Stomach (tissue), 8 donors: ENCODE measurements at regions not wholly inside any gene's neighbourhood (a gene's known extent, or its start where the extent isn't known, plus 50 kb on each side); places are given as distances from the start of the nearest gene placed in this dataset.
A peak's percentile ranks its signal among the peaks of the same experiment; 100 is the strongest.

Experiments used
- DNase-seq, 2 donors: peaks; one replicate each; pipeline versions ENCODE4 v3.0.0 to v3.0.0-alpha.2; 2013 to 2019
- H3K27ac ChIP-seq, 5 donors: fragments of 200-600 bp in 4 of 5; sonication (generic) in 4 of 5; one replicate each; pipeline ENCODE4 v1.5.1; 2013 to 2019; ENCODE audit warnings: mild to moderate bottlenecking in 1 of 5, moderate library complexity in 1 of 5
- H3K27me3 ChIP-seq, 3 donors: fragments of 200-600 bp; sonication (generic); one replicate each; pipeline ENCODE4 v1.5.1; 2017 to 2019; ENCODE audit warnings: mixed run types in 1 of 3
- H3K36me3 ChIP-seq, 4 donors: fragments of 200-600 bp; sonication (generic); 1 replicate in 3 of 4; 2 replicates in 1 of 4; pipeline ENCODE4 v1.5.1; 2016 to 2019
- H3K4me1 ChIP-seq, 4 donors: fragments of 200-600 bp; sonication (generic); one replicate each; pipeline ENCODE4 v1.5.1; 2016 to 2019
- H3K4me3 ChIP-seq, 4 donors: fragments of 200-600 bp; sonication (generic) in 3 of 4; one replicate each; pipeline ENCODE4 v1.5.1; 2016 to 2019; ENCODE audit warnings: mild to moderate bottlenecking in 1 of 4
- H3K9me3 ChIP-seq, 4 donors: fragments of 200-600 bp; sonication (generic); one replicate each; pipeline ENCODE4 v1.5.1; 2016 to 2019
- EP300 ChIP-seq: sonication (generic); formaldehyde crosslinking; IDR thresholded peaks from one replicate; pipeline ENCODE4 v1.6.1; 2017; ENCODE audit warnings: antibody characterized with exemption
- POLR2A ChIP-seq, 4 donors: fragments of 450-650 bp; IDR thresholded peaks; one replicate each; pipeline ENCODE4 v1.6.1; 2016; ENCODE audit warnings: antibody characterized with exemption in 4 of 4, control low read depth in 2 of 4, mild to moderate bottlenecking in 1 of 4, moderate library complexity in 1 of 4
- POLR2AphosphoS5 ChIP-seq, 3 donors: sonication (generic); formaldehyde crosslinking; IDR thresholded peaks; one replicate each; pipeline ENCODE4 v1.6.1; 2016; ENCODE audit warnings: antibody characterized with exemption in 3 of 3
- WGBS, 5 donors: extraction: QIAGEN DNeasy Blood & Tissue Kit in 3 of 5; methylation state at CpG; one replicate each; pipeline versions ENCODE4 v1.1.5 to v1.1.7; 2013 to 2018; 5-methylcytosine and 5-hydroxymethylcytosine counted together
- intact Hi-C: fragments of 100-400 bp; cut with DNase I; formaldehyde crosslinking; loops from one replicate; pipeline ENCODE4 v1.15.1; 2023; ENCODE audit warnings: low total_unique reads
- TF ChIP-seq, protein P1 (sequence below), 7 experiments: fragments of 450-650 bp in 4 of 7; fragments of 200-600 bp in 3 of 7; sonication (generic) in 3 of 7; IDR thresholded peaks; one replicate each; pipeline ENCODE4 v1.5.1; 2016 to 2019; ENCODE audit warnings: antibody characterized with exemption in 7 of 7, control low read depth in 2 of 7, mild to moderate bottlenecking in 1 of 7
- donor health status: healthy with polysubstance abuse.
- donor health status: Bipolar disorder and iron deficiency.
- donor health status: healthy.

DNA sequence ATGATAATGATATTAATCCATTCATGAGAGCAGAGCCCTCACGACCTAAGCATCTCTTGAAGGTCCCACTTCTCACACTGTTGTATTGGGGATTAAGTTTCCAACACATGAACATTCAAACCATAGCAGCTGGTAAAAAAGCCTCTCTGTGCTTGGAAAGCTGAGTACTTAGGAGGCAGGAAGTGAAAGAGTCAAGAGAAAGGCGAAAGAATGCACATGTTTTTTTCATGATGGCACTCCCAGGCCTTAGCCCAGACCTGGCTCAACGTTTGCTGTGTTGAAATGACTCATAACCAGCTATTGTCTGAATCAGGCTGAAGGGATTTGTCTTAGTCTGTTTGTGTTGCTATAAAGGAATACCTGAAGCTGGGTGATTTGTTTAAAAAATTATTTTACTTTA, 84.4 kb upstream of the RGMA start:
- Histone ChIP-seq H3K4me3 (no peak overlapping the region), H3K36me3 (no peaks in the 10 kb centered on the region), H3K27ac (no peak overlapping the region), H3K4me1 (peaks cover 0 to under 1% (median 0%) of the 10 kb centered on the region in 4 donors), H3K27me3 (no peaks in the 10 kb centered on the region), H3K9me3 (peaks cover 0 to 5% (median 0%) of the 10 kb centered on the region in 4 donors)
- no peak for TF ChIP-seq POLR2AphosphoS5 (IDR thresholded peaks at IDR 0.05)
- TF ChIP-seq, protein P1, sequence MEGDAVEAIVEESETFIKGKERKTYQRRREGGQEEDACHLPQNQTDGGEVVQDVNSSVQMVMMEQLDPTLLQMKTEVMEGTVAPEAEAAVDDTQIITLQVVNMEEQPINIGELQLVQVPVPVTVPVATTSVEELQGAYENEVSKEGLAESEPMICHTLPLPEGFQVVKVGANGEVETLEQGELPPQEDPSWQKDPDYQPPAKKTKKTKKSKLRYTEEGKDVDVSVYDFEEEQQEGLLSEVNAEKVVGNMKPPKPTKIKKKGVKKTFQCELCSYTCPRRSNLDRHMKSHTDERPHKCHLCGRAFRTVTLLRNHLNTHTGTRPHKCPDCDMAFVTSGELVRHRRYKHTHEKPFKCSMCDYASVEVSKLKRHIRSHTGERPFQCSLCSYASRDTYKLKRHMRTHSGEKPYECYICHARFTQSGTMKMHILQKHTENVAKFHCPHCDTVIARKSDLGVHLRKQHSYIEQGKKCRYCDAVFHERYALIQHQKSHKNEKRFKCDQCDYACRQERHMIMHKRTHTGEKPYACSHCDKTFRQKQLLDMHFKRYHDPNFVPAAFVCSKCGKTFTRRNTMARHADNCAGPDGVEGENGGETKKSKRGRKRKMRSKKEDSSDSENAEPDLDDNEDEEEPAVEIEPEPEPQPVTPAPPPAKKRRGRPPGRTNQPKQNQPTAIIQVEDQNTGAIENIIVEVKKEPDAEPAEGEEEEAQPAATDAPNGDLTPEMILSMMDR (IDR thresholded peaks at IDR 0.05): no peak
- no peak for TF ChIP-seq EP300
- TF ChIP-seq POLR2A (IDR thresholded peaks at IDR 0.05): no peak
- intact Hi-C loops: no loop called here
- peak in 1 of 2 donors; percentile 33 for DNase-seq
- 42 to 57% (median 52%) methylated on average over 3 of the region's 3 CpGs for WGBS, 5 donors

DNA sequence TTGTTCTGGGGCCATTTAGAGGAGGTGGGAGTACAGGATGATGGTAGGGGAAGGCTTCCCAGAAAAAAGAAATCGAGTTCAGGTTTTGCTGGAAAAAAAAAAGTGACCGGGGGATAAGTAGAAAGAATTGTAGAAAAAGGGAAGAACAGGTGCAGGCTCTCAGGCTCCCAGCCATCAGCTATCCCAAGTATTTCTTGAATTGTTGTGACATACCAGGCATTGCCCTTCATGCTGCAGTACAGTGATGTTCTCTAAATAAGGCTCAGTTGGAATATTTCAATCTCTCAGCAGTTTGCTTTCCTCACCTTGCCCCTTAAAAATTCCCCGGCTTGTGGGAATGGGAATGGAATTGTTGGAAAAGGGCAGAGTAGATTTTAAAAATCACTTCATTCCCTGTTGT, 82.5 kb upstream of the RGMA start:
- Histone ChIP-seq H3K27me3 (peaks cover 0 to 5% (median 0%) of the 10 kb centered on the region in 3 donors), H3K36me3 (no peaks in the 10 kb centered on the region), H3K4me1 (no peaks in the 10 kb centered on the region), H3K4me3 (no peak overlapping the region), H3K9me3 (peaks cover 0 to 5% (median 0%) of the 10 kb centered on the region in 4 donors), H3K27ac (no peak overlapping the region)
- no peak for DNase-seq
- intact Hi-C loops: no loop called here
- WGBS, 5 donors: 69 to 83% (median 74%) methylated on average over 3 of the region's 3 CpGs
- TF ChIP-seq POLR2AphosphoS5 (IDR thresholded peaks at IDR 0.05) (no peak), EP300 (no peak), POLR2A (IDR thresholded peaks at IDR 0.05) (no peak)
- TF ChIP-seq, protein P1 (IDR thresholded peaks at IDR 0.05): no peak

DNA sequence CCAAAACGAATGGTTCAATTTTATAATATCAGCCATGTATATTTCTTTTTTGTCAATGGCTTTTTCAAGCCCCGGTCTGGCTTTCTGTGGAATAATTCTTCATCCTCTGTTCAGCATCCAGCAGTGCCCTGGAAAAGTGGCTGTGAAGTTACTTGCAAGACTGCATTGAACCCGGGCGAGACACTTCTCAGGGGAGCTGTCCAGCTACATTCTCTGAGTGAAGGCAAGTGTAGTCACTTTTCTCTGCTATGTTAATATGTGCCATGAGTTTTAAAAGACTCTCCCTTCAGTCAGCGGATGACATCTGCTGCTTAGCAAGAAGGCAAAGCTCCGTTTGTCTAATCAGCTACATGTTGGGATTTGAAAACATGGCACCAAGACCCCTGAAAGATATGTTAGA, 81.3 kb upstream of the RGMA start:
- H3K27ac ChIP-seq: no peak overlapping the region
- intact Hi-C loops: no loop called here
- peaks cover 0 to 5% (median 0%) of the 10 kb centered on the region in 4 donors for H3K9me3 ChIP-seq
- 58 to 64% (median 62%) methylated on average over 6 of the region's 6 CpGs for WGBS, 5 donors
- H3K27me3 ChIP-seq: peaks cover 0 to 6% (median 0%) of the 10 kb centered on the region in 3 donors
- H3K4me1 ChIP-seq: no peaks in the 10 kb centered on the region
- TF ChIP-seq EP300 (no peak), POLR2AphosphoS5 (IDR thresholded peaks at IDR 0.05) (no peak)
- no peak for DNase-seq
- H3K36me3 ChIP-seq: no peaks in the 10 kb centered on the region
- no peak overlapping the region for H3K4me3 ChIP-seq

DNA sequence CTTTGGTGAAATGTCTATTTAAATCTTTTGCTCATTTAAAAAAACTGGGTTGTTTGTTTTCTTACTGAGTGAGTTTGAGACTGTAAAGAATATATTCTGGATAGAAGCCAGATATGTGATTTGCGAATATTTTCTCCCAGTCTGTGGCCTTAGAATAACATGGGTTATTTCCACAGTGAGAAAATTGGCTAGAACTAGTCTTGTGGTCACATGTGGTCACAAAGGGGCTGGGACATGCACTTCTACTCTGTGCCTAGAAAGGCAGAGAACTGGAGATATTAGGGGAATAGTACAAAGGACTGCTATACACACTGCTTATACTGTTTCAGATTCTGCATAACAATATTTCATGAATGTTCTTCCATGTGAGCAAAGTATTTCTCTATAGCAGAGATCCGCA, 79.9 kb upstream of the RGMA start:
- peaks cover 0 to 5% (median 0%) of the 10 kb centered on the region in 4 donors for H3K9me3 ChIP-seq
- H3K27ac ChIP-seq: no peak overlapping the region
- no peak overlapping the region for H3K4me3 ChIP-seq
- H3K4me1 ChIP-seq: no peaks in the 10 kb centered on the region
- intact Hi-C loops: no loop called here
- peaks cover 0 to 6% (median 0%) of the 10 kb centered on the region in 3 donors for H3K27me3 ChIP-seq
- no peaks in the 10 kb centered on the region for H3K36me3 ChIP-seq
- WGBS, 5 donors: 55 to 65% (median 59%) methylated on average over 2 of the region's 2 CpGs
- no peak for TF ChIP-seq EP300
- no peak for TF ChIP-seq POLR2A (IDR thresholded peaks at IDR 0.05)
- TF ChIP-seq POLR2AphosphoS5 (IDR thresholded peaks at IDR 0.05): no peak
- TF ChIP-seq, protein P1 (IDR thresholded peaks at IDR 0.05): no peak
- DNase-seq: no peak

DNA sequence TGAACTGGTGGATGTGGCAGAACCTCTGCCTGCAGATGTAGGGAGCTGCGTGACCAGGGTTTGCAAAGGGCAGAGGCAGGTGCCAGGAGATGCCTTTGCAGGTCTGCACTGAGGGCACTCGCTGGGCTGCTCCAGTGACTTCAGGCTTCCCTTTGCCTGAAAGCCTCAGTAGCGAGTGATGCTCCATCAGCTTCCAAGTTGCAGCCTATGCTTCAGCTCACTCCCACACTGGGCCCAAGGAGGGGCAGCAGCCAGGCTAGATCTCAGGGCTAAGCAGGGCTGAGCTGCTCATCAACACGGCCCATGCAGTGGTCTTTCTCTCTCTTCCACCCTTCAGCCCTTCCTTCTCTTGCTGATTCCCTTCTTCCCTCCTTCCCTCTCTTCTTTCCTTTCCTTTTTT, 78.3 kb upstream of the RGMA start:
- peaks cover 0 to 6% (median 0%) of the 10 kb centered on the region in 3 donors for H3K27me3 ChIP-seq
- no peaks in the 10 kb centered on the region for H3K4me1 ChIP-seq
- TF ChIP-seq, protein P1 (IDR thresholded peaks at IDR 0.05): no peak
- TF ChIP-seq POLR2AphosphoS5 (IDR thresholded peaks at IDR 0.05) (no peak), POLR2A (IDR thresholded peaks at IDR 0.05) (no peak), EP300 (no peak)
- H3K4me3 ChIP-seq: no peak overlapping the region
- no peak overlapping the region for H3K27ac ChIP-seq
- 61 to 73% (median 68%) methylated on average over 4 of the region's 4 CpGs for WGBS, 5 donors
- DNase-seq: no peak
- no peaks in the 10 kb centered on the region for H3K9me3 ChIP-seq
- intact Hi-C loops: no loop called here
- H3K36me3 ChIP-seq: no peaks in the 10 kb centered on the region
